ENCODE measurements at regions not wholly inside any gene's neighbourhood (a gene's known extent, or its start where the extent isn't known, plus 50 kb on each side); places are given as distances from the start of the nearest gene placed in this dataset.

DNA sequence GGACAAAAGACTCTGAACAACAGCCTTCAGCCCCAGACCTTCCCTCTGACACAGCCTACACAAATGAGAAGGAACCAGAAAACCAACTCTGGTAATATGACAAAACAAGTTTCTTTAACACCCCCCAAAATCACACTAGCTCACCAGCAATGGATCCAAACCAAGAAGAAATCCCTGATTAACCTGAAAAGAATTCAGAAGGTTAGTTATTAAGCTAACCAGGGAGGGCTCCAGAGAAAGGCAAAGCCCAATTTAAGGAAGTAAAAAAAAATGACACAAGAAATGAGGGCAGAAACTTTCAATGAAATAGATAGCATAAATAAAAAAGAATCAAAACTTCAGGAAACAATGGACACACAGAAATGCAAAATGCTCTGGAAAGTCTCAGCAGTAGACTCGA is 224.0 kb downstream of the TRIML1 start:
- TF ChIP-seq SIN3A (IDR thresholded peaks at IDR 0.05; ENCODE audit: borderline replicate concordance, insufficient read depth, low read depth, low read length) (no peak), TCF7L2 (IDR thresholded peaks at IDR 0.05; ENCODE audit: low read depth, low read length) (no peak), POLR2AphosphoS5 (IDR thresholded peaks at IDR 0.05; ENCODE audit: low read depth, low read length) (no peak)
- TF ChIP-seq, protein P1, sequence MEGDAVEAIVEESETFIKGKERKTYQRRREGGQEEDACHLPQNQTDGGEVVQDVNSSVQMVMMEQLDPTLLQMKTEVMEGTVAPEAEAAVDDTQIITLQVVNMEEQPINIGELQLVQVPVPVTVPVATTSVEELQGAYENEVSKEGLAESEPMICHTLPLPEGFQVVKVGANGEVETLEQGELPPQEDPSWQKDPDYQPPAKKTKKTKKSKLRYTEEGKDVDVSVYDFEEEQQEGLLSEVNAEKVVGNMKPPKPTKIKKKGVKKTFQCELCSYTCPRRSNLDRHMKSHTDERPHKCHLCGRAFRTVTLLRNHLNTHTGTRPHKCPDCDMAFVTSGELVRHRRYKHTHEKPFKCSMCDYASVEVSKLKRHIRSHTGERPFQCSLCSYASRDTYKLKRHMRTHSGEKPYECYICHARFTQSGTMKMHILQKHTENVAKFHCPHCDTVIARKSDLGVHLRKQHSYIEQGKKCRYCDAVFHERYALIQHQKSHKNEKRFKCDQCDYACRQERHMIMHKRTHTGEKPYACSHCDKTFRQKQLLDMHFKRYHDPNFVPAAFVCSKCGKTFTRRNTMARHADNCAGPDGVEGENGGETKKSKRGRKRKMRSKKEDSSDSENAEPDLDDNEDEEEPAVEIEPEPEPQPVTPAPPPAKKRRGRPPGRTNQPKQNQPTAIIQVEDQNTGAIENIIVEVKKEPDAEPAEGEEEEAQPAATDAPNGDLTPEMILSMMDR (IDR thresholded peaks at IDR 0.05) = no peak
- TF ChIP-seq, protein P2, sequence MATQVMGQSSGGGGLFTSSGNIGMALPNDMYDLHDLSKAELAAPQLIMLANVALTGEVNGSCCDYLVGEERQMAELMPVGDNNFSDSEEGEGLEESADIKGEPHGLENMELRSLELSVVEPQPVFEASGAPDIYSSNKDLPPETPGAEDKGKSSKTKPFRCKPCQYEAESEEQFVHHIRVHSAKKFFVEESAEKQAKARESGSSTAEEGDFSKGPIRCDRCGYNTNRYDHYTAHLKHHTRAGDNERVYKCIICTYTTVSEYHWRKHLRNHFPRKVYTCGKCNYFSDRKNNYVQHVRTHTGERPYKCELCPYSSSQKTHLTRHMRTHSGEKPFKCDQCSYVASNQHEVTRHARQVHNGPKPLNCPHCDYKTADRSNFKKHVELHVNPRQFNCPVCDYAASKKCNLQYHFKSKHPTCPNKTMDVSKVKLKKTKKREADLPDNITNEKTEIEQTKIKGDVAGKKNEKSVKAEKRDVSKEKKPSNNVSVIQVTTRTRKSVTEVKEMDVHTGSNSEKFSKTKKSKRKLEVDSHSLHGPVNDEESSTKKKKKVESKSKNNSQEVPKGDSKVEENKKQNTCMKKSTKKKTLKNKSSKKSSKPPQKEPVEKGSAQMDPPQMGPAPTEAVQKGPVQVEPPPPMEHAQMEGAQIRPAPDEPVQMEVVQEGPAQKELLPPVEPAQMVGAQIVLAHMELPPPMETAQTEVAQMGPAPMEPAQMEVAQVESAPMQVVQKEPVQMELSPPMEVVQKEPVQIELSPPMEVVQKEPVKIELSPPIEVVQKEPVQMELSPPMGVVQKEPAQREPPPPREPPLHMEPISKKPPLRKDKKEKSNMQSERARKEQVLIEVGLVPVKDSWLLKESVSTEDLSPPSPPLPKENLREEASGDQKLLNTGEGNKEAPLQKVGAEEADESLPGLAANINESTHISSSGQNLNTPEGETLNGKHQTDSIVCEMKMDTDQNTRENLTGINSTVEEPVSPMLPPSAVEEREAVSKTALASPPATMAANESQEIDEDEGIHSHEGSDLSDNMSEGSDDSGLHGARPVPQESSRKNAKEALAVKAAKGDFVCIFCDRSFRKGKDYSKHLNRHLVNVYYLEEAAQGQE (IDR thresholded peaks at IDR 0.05; ENCODE audit: insufficient read depth in 1 of 2, low read depth in 2 of 2, low read length in 1 of 2) = no peak
- CTCF ChIA-PET = no interaction called here

DNA sequence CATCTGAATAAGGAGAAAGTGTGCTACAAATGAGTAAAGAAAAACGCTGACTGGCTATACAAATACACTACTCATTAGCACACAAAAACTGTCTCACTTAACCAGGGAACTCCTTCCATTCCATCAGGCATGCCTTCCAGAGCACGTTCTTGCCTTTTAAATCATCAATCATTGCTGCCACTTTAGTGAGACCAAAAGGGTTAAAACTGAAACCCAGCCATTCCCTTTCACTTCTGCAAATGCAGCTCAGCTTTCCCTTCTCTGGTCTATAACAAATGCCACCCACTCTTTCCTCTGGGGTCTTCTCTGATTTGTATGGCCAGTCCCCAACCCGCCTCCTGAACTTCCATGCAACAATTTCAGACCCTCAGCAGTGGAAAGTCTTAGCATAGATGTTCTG is 231.5 kb downstream of the TRIML1 start:
- ChIA-PET POLR2A (no interaction called here), CTCF (no interaction called here)
- H3K4me1 ChIP-seq (ENCODE audit: control insufficient read depth, insufficient read depth, low read length) = no peaks in the 10 kb centered on the region
- H3K4me3 ChIP-seq (ENCODE audit: low read depth in 2 of 2, low read length in 2 of 2) = no peak overlapping the region
- no peaks in the 10 kb centered on the region for H3K27me3 ChIP-seq (ENCODE audit: control insufficient read depth, insufficient read depth, low read length)
- BruUV-seq (replicated peaks) = no TSS peak
- intact Hi-C loops (cut with micrococcal nuclease; ENCODE audit: unreplicated experiment) (no loop called here), in situ Hi-C loops (cut with HindIII; ENCODE audit: low pct_unique_long_range_greater_than_20kb, low sequenced_read_pairs) (no loop called here)
- no peak overlapping the region for H3K27ac ChIP-seq (ENCODE audit: low read length)
- ATAC-seq = no peak
- H3K9me3 ChIP-seq (ENCODE audit: control insufficient read depth, insufficient read depth, low read depth, low read length) = no peaks in the 10 kb centered on the region
- no peak for DNase-seq (ENCODE audit: low read depth, low spot score)
- H3K36me3 ChIP-seq (ENCODE audit: control insufficient read depth, insufficient read depth, low read length) = no peaks in the 10 kb centered on the region
- TF ChIP-seq, protein P1 (IDR thresholded peaks at IDR 0.05) = no peak
- TF ChIP-seq TCF7L2 (IDR thresholded peaks at IDR 0.05; ENCODE audit: low read depth, low read length) (no peak), POLR2AphosphoS5 (IDR thresholded peaks at IDR 0.05; ENCODE audit: low read depth, low read length) (no peak), SIN3A (IDR thresholded peaks at IDR 0.05; ENCODE audit: borderline replicate concordance, insufficient read depth, low read depth, low read length) (no peak)
- TF ChIP-seq, protein P2 (IDR thresholded peaks at IDR 0.05; ENCODE audit: insufficient read depth in 1 of 2, low read depth in 2 of 2, low read length in 1 of 2) = no peak

More for the DNA sequence above, 224.0 kb downstream of the TRIML1 start:
- BruUV-seq (replicated peaks) = no TSS peak
- H3K4me1 ChIP-seq (ENCODE audit: control insufficient read depth, insufficient read depth, low read length) = no peaks in the 10 kb centered on the region
- no peak overlapping the region for H3K27ac ChIP-seq (ENCODE audit: low read length)
- no peak overlapping the region for H3K4me3 ChIP-seq (ENCODE audit: low read depth in 2 of 2, low read length in 2 of 2)
- intact Hi-C loops (cut with micrococcal nuclease; ENCODE audit: unreplicated experiment) (no loop called here), in situ Hi-C loops (cut with HindIII; ENCODE audit: low pct_unique_long_range_greater_than_20kb, low sequenced_read_pairs) (no loop called here)
- H3K9me3 ChIP-seq (ENCODE audit: control insufficient read depth, insufficient read depth, low read depth, low read length) = no peaks in the 10 kb centered on the region
- ATAC-seq = no peak
- no peak for DNase-seq (ENCODE audit: low read depth, low spot score)
- H3K27me3 ChIP-seq (ENCODE audit: control insufficient read depth, insufficient read depth, low read length) = no peaks in the 10 kb centered on the region
- POLR2A ChIA-PET = no interaction called here
- H3K36me3 ChIP-seq (ENCODE audit: control insufficient read depth, insufficient read depth, low read length) = no peaks in the 10 kb centered on the region
